A549 (cell line): ENCODE measurements at regions not wholly inside any gene's neighbourhood (a gene's known extent, or its start where the extent isn't known, plus 50 kb on each side); places are given as distances from the start of the nearest gene placed in this dataset.

Source experiments
- ATAC-seq, 2 experiments: fragments of 200-7000 bp in 1 of 2; fragments of >200 bp in 1 of 2; cut with Nextera tagmentation in 1 of 2; cut with Tn5 transposase in 1 of 2; 3 replicates each; pipeline versions ENCODE4 v1.8.0 to v1.9.1; 2018 to 2020; ENCODE audit warnings: mild to moderate bottlenecking in 1 of 2, moderate library complexity in 1 of 2
- CTCF ChIA-PET: fragments of 300-600 bp; sonication (Branson Sonifier 250); formaldehyde crosslinking; extraction: SDS; loops from one replicate; lab custom pipeline; 2021; ENCODE audit warnings: antibody characterized with exemption, inconsistent platforms; lab: Yijun Ruan, JAX
- POLR2A ChIA-PET: fragments of 350-600 bp; formaldehyde crosslinking; extraction: SDS; loops from one replicate; lab custom pipeline; 2021; ENCODE audit warnings: antibody characterized with exemption, inconsistent platforms; lab: Yijun Ruan, JAX
- DNase-seq, 2 experiments: peaks; one replicate each; pipeline versions ENCODE4 v3.0.0 to v3.0.0-alpha.2; 2011 to 2016; ENCODE audit warnings: low read depth in 1 of 2, low spot score in 1 of 2
- FAIRE-seq: peaks from 2 replicates; lab custom pipeline; 2011; peaks lifted over from hg19 to GRCh38; lab: Jason Lieb, UNC
- H3K27ac ChIP-seq, 2 experiments: fragments of >200 bp; sonication (Bioruptor Twin); formaldehyde crosslinking; 3 replicates each; pipeline ENCODE4 v1.5.1; 2016 to 2017
- H3K4me1 ChIP-seq: fragments of >200 bp; sonication (Bioruptor Twin); formaldehyde crosslinking; 3 replicates; pipeline ENCODE4 v1.6.1; 2016
- H3K4me2 ChIP-seq: fragments of >200 bp; sonication (Bioruptor Twin); formaldehyde crosslinking; 3 replicates; pipeline ENCODE4 v1.6.1; 2016
- H3K4me3 ChIP-seq: fragments of >200 bp; sonication (Bioruptor Twin); formaldehyde crosslinking; 3 replicates; pipeline ENCODE4 v1.5.1; 2016
- H3K9me3 ChIP-seq: fragments of >200 bp; sonication (Bioruptor Twin); formaldehyde crosslinking; 3 replicates; pipeline ENCODE4 v1.6.1; 2016
- CEBPB ChIP-seq, 2 experiments: fragments of >200 bp in 1 of 2; sonication (Bioruptor Twin) in 1 of 2; formaldehyde crosslinking in 1 of 2; IDR thresholded peaks; 2 replicates each; pipeline ENCODE4 v1.6.1; 2012 to 2016
- CHD4 ChIP-seq: fragments of 200-600 bp; sonication (generic); IDR thresholded peaks from 2 replicates; pipeline ENCODE4 v1.6.1; 2016; ENCODE audit warnings: antibody characterized with exemption, mild to moderate bottlenecking, borderline replicate concordance
- EHF ChIP-seq: fragments of 250-450 bp; sonication (Bioruptor Pico); IDR thresholded peaks from 2 replicates; pipeline ENCODE4 v1.5.0; 2020; ENCODE audit warnings: mild to moderate bottlenecking
- EHMT2 ChIP-seq: fragments of 200-600 bp; sonication (generic); IDR thresholded peaks from 2 replicates; pipeline ENCODE4 v1.6.1; 2016; ENCODE audit warnings: antibody characterized with exemption, low read depth, mild to moderate bottlenecking, moderate library complexity
- EP300 ChIP-seq, 2 experiments: fragments of >200 bp; sonication (Bioruptor Twin); formaldehyde crosslinking; IDR thresholded peaks; 2 replicates in 1 of 2; 3 replicates in 1 of 2; pipeline ENCODE4 v1.6.1; 2016 to 2017
- ESRRA ChIP-seq: fragments of 150-350 bp; IDR thresholded peaks from 2 replicates; pipeline ENCODE4 v1.6.1; 2014; ENCODE audit warnings: mild to moderate bottlenecking, low read length, borderline replicate concordance
- FOSL2 ChIP-seq, 2 experiments: fragments of 450-650 bp in 1 of 2; fragments of >200 bp in 1 of 2; sonication (Bioruptor Twin) in 1 of 2; formaldehyde crosslinking; IDR thresholded peaks; 2 replicates each; pipeline versions ENCODE4 v1.5.0 to v1.6.1; 2016 to 2020; ENCODE audit warnings: mild to moderate bottlenecking in 1 of 2, moderate library complexity in 1 of 2
- GATA3 ChIP-seq: IDR thresholded peaks from 2 replicates; pipeline ENCODE4 v1.6.1; 2012; ENCODE audit warnings: borderline replicate concordance
- HEYL ChIP-seq: fragments of 250-450 bp; sonication (Bioruptor Pico); IDR thresholded peaks from 2 replicates; pipeline ENCODE4 v1.8.0; 2021; ENCODE audit warnings: mild to moderate bottlenecking, moderate library complexity
- HOXA7 ChIP-seq: fragments of 250-450 bp; sonication (Bioruptor Pico); IDR thresholded peaks from 2 replicates; pipeline ENCODE4 v1.5.0; 2020; ENCODE audit warnings: mild to moderate bottlenecking, moderate library complexity
- JUN ChIP-seq, 2 experiments: fragments of >200 bp; sonication (Bioruptor Twin); formaldehyde crosslinking; IDR thresholded peaks; 2 replicates in 1 of 2; 3 replicates in 1 of 2; pipeline ENCODE4 v1.6.1; 2016 to 2017
- KDM5A ChIP-seq: fragments of 200-600 bp; sonication (generic); IDR thresholded peaks from 2 replicates; pipeline ENCODE4 v1.6.1; 2016; ENCODE audit warnings: antibody characterized with exemption, mild to moderate bottlenecking
- NPAS2 ChIP-seq: fragments of 250-450 bp; sonication (Bioruptor Pico); IDR thresholded peaks from 2 replicates; pipeline ENCODE4 v1.8.0; 2022; ENCODE audit warnings: mild to moderate bottlenecking, moderate library complexity, borderline replicate concordance
- NR3C1 ChIP-seq: fragments of >200 bp; sonication (Bioruptor Twin); formaldehyde crosslinking; IDR thresholded peaks from 3 replicates; pipeline ENCODE4 v1.6.1; 2017
- POLR2A ChIP-seq: IDR thresholded peaks from 2 replicates; pipeline ENCODE4 v1.6.1; 2012; ENCODE audit warnings: mild to moderate bottlenecking, low read length
- POLR2AphosphoS2 ChIP-seq: conservative IDR thresholded peaks from 2 replicates; pipeline ENCODE4 v1.6.1; 2012; ENCODE audit warnings: low read length, improper control_type of control experiment, inconsistent platforms
- RARB ChIP-seq: fragments of 250-450 bp; sonication (Bioruptor Pico); IDR thresholded peaks from 2 replicates; pipeline ENCODE4 v1.8.0; 2021; ENCODE audit warnings: mild to moderate bottlenecking, moderate library complexity
- RNF2 ChIP-seq: fragments of 200-600 bp; sonication (generic); IDR thresholded peaks from 2 replicates; pipeline ENCODE4 v1.6.1; 2016; ENCODE audit warnings: low read depth, mild to moderate bottlenecking, antibody characterized with exemption, moderate library complexity, borderline replicate concordance
- SMC3 ChIP-seq: fragments of >200 bp; sonication (Bioruptor Twin); formaldehyde crosslinking; IDR thresholded peaks from 3 replicates; pipeline ENCODE4 v1.6.1; 2018; ENCODE audit warnings: inconsistent platforms
- SREBF2 ChIP-seq: fragments of 450-650 bp; IDR thresholded peaks from 2 replicates; pipeline ENCODE4 v1.6.1; 2014; ENCODE audit warnings: mild to moderate bottlenecking, moderate library complexity
- TFCP2L1 ChIP-seq: fragments of 250-450 bp; sonication (Bioruptor Pico); IDR thresholded peaks from 2 replicates; pipeline ENCODE4 v1.5.0; 2021; ENCODE audit warnings: mild to moderate bottlenecking
- TP53 ChIP-seq: fragments of 250-450 bp; sonication (Bioruptor Pico); IDR thresholded peaks from 2 replicates; pipeline ENCODE4 v1.5.0; 2021; ENCODE audit warnings: mild to moderate bottlenecking, moderate library complexity
- ZC3H11A ChIP-seq: fragments of 450-650 bp; IDR thresholded peaks from 2 replicates; pipeline ENCODE4 v1.6.1; 2014; ENCODE audit warnings: antibody characterized with exemption, mild to moderate bottlenecking
- ZFP36 ChIP-seq: fragments of 450-650 bp; IDR thresholded peaks from 2 replicates; pipeline ENCODE4 v1.6.1; 2014; ENCODE audit warnings: borderline replicate concordance; ENCODE audit not compliant: partially characterized antibody
- ZNF302 ChIP-seq: fragments of 250-450 bp; sonication (Bioruptor Pico); IDR thresholded peaks from 2 replicates; pipeline ENCODE4 v1.9.0; 2021; ENCODE audit warnings: inconsistent platforms, mild to moderate bottlenecking, moderate library complexity
- ZSCAN20 ChIP-seq: fragments of 250-450 bp; sonication (Bioruptor Pico); IDR thresholded peaks from 2 replicates; pipeline ENCODE4 v1.8.0; 2022; ENCODE audit warnings: mild to moderate bottlenecking, moderate library complexity
- WGBS: methylation state at CpG from one replicate; pipeline ENCODE4 v1.1.6; 2017; ENCODE audit errors: missing lambda C conversion rate; 5-methylcytosine and 5-hydroxymethylcytosine counted together
- TF ChIP-seq, protein P1 (sequence below): fragments of 450-650 bp; IDR thresholded peaks from 2 replicates; pipeline ENCODE4 v1.6.1; 2014; ENCODE audit warnings: antibody characterized with exemption
- TF ChIP-seq, protein P2 (sequence below): fragments of >200 bp; sonication (Bioruptor Twin); formaldehyde crosslinking; IDR thresholded peaks from 3 replicates; pipeline ENCODE4 v1.6.1; 2016
- TF ChIP-seq, protein P3 (sequence below): fragments of 250-450 bp; sonication (Bioruptor Pico); IDR thresholded peaks from 2 replicates; pipeline ENCODE4 v1.5.0; 2020; ENCODE audit warnings: low read depth, mild to moderate bottlenecking, moderate library complexity
- TF ChIP-seq, protein P4 (sequence below): fragments of >200 bp; sonication (Bioruptor Twin); formaldehyde crosslinking; IDR thresholded peaks from 2 replicates; pipeline ENCODE4 v1.6.1; 2016
- TF ChIP-seq, protein P5 (sequence below): IDR thresholded peaks from 2 replicates; pipeline ENCODE4 v1.6.1; 2012

DNA sequence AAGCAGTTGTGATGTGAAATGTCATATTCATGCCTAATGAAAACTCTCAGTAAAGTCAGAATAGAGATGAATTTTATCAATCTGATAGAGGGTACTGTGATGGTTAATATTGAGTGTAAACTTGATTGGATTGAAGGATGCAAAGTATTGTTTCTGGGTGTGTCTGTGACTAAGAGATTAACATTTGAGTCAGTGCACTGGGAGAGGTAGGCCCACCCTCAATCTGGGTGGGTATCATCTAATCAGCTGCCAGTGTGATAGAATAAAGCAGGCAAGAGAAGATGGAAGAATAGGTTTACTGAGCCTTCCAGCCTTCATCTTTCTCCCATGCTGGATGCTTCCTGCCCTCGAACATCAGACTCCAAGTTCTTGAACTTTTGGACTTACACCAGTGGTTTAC lies 124.3 kb downstream of the CENPW start:
- TF ChIP-seq, protein P1, sequence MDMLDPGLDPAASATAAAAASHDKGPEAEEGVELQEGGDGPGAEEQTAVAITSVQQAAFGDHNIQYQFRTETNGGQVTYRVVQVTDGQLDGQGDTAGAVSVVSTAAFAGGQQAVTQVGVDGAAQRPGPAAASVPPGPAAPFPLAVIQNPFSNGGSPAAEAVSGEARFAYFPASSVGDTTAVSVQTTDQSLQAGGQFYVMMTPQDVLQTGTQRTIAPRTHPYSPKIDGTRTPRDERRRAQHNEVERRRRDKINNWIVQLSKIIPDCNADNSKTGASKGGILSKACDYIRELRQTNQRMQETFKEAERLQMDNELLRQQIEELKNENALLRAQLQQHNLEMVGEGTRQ = no peak
- TF ChIP-seq POLR2A (no peak), TP53 (CRISPR knock-in tag) (no peak), POLR2AphosphoS2 (no peak)
- no peak for FAIRE-seq
- Histone ChIP-seq H3K4me1 (no peaks in the 10 kb centered on the region), H3K4me3 (no peak overlapping the region), H3K4me2 (no peak overlapping the region), H3K9me3 (no peaks in the 10 kb centered on the region), H3K27ac (no peak overlapping the region)
- POLR2A ChIA-PET = no interaction called here
- CTCF ChIA-PET = no interaction called here
- no peak for DNase-seq
- 0% methylated on average over 1 of the region's 1 CpG for WGBS
- no peak for ATAC-seq

DNA sequence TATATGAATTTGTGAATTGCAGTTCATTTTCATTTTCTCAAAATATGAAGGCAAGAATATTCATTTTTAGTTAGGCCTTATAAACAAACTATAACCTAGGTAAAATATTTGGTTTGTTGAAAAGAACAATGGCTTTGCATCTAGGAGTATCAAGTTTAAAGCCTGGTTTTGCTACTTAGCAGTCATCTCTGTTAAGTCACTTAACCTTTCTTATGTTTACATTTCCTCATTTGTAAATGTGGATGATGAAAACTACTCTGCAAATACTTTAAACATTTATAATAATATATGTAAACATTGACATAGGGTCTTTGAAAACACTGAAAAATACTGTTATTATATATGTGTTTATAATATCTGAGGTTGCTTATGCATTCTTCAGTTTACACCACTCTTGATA lies 135.5 kb downstream of the CENPW start:
- no peak for DNase-seq
- CTCF ChIA-PET = no interaction called here
- no peak overlapping the region for H3K27ac ChIP-seq
- no peak overlapping the region for H3K4me2 ChIP-seq
- H3K9me3 ChIP-seq = no peaks in the 10 kb centered on the region
- H3K4me3 ChIP-seq = no peak overlapping the region
- no peak for FAIRE-seq
- POLR2A ChIA-PET = no interaction called here
- TF ChIP-seq, protein P2, sequence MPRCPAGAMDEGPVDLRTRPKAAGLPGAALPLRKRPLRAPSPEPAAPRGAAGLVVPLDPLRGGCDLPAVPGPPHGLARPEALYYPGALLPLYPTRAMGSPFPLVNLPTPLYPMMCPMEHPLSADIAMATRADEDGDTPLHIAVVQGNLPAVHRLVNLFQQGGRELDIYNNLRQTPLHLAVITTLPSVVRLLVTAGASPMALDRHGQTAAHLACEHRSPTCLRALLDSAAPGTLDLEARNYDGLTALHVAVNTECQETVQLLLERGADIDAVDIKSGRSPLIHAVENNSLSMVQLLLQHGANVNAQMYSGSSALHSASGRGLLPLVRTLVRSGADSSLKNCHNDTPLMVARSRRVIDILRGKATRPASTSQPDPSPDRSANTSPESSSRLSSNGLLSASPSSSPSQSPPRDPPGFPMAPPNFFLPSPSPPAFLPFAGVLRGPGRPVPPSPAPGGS = no peak
- TF ChIP-seq KDM5A = no peak
- TF ChIP-seq, protein P3, sequence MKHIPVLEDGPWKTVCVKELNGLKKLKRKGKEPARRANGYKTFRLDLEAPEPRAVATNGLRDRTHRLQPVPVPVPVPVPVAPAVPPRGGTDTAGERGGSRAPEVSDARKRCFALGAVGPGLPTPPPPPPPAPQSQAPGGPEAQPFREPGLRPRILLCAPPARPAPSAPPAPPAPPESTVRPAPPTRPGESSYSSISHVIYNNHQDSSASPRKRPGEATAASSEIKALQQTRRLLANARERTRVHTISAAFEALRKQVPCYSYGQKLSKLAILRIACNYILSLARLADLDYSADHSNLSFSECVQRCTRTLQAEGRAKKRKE (CRISPR knock-in tag) = no peak
- no peak for TF ChIP-seq ZNF302 (CRISPR knock-in tag)
- no peak for TF ChIP-seq NR3C1
- TF ChIP-seq CEBPB (IDR thresholded peaks at IDR 0.05) = no peak
- no peak for TF ChIP-seq GATA3
- TF ChIP-seq EP300 (IDR thresholded peaks at IDR 0.05) = no peak
- TF ChIP-seq EHF (CRISPR knock-in tag) = no peak
- TF ChIP-seq, protein P4, sequence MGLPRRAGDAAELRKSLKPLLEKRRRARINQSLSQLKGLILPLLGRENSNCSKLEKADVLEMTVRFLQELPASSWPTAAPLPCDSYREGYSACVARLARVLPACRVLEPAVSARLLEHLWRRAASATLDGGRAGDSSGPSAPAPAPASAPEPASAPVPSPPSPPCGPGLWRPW = no peak
- TF ChIP-seq POLR2AphosphoS2 = no peak
- no peak for TF ChIP-seq CHD4
- no peak for TF ChIP-seq HEYL (CRISPR knock-in tag)
- TF ChIP-seq RARB (CRISPR knock-in tag) = no peak
- TF ChIP-seq, protein P1 = no peak
- no peak for TF ChIP-seq TFCP2L1 (CRISPR knock-in tag)
- no peak for TF ChIP-seq ZC3H11A
- no peak for TF ChIP-seq JUN (IDR thresholded peaks at IDR 0.05)
- no peak for ATAC-seq
- H3K4me1 ChIP-seq = no peaks in the 10 kb centered on the region

DNA sequence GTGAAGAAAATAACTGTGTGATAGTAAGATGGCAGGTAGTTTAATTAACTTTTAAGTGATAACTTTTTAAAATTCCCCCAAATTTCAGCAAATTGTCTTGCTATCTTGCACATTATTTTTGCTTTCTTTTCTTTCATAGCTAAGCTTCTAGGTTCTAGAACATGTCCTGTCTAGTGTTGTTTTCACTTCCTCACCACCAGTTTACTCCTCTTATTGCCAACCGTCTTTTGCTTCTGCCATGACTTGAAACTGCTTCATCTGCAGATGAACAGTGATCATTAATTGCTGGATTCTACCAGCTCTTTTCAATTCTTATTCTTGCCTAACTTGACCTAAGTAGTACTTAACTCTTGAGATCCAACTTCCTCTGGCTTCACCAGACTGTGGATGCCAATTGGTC lies 137.8 kb downstream of the CENPW start:
- Histone ChIP-seq H3K27ac (no peak overlapping the region), H3K4me3 (no peak overlapping the region), H3K9me3 (no peaks in the 10 kb centered on the region), H3K4me2 (no peak overlapping the region), H3K4me1 (no peaks in the 10 kb centered on the region)
- WGBS = 77% methylated on average over 1 of the region's 1 CpG
- CTCF ChIA-PET = no interaction called here
- FAIRE-seq (no peak), ATAC-seq (no peak), DNase-seq (no peak)
- POLR2A ChIA-PET = no interaction called here
- TF ChIP-seq RARB (CRISPR knock-in tag) (no peak), ZSCAN20 (CRISPR knock-in tag) (no peak), EHMT2 (no peak), ESRRA (no peak), HOXA7 (no peak), FOSL2 (IDR thresholded peaks at IDR 0.05) (no peak), FOSL2 (CRISPR knock-in tag; IDR thresholded peaks at IDR 0.05) (no peak), KDM5A (no peak), RNF2 (no peak), SREBF2 (no peak), NR3C1 (no peak), NPAS2 (CRISPR knock-in tag) (no peak), CEBPB (IDR thresholded peaks at IDR 0.05) (no peak), SMC3 (no peak), ZFP36 (no peak)
- TF ChIP-seq, protein P5, sequence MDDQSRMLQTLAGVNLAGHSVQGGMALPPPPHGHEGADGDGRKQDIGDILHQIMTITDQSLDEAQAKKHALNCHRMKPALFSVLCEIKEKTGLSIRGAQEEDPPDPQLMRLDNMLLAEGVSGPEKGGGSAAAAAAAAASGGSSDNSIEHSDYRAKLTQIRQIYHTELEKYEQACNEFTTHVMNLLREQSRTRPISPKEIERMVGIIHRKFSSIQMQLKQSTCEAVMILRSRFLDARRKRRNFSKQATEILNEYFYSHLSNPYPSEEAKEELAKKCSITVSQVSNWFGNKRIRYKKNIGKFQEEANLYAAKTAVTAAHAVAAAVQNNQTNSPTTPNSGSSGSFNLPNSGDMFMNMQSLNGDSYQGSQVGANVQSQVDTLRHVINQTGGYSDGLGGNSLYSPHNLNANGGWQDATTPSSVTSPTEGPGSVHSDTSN = no peak
- TF ChIP-seq, protein P4 = no peak
